ENCODE measurements at regions not wholly inside any gene's neighbourhood (a gene's known extent, or its start where the extent isn't known, plus 50 kb on each side); places are given as distances from the start of the nearest gene placed in this dataset.
"Not testable (repeated sequence)": the region's sequence is repeated elsewhere in the genome, so short reads cannot be mapped to it uniquely, and the experiment has no call there.

DNA sequence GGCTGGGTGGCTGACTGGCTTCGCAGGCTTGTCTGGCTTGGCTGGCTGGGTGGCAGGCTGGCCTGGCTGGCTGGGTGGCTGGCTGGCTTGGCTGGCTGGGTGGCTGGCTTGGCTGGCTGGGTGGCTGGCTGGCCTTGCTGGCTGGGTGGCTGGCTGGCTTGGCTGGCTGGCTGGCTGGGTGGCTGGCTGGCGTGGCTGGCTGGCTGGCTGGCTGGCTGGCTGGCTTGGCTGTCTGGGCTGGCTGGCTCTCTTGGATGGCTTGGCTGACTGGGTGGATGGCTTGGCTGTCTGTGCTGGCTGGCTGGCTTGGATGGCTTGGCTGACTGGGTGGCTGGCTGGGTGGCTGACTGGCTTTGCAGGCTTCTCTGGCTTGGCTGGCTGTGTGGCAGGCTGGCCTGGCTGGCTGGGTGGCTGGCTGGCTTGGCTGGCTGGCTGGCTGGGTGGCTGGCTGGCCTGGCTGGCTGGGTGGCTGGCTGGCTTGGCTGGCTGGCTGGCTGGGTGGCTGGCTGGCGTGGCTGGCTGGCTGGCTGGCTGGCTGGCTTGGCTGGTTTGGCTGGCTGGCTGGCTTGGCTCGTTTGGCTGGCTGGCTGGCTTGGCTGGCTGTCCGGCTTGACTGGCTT, 2808.1 kb downstream of the RPIA start:
- H3K9me3 ChIP-seq (ENCODE audit: control insufficient read depth in 1 of 2, low read length in 2 of 2); H3K27ac ChIP-seq (ENCODE audit: low read length); H3K4me3 ChIP-seq (ENCODE audit: low read depth in 1 of 2, low read length in 2 of 2); H3K36me3 ChIP-seq (ENCODE audit: control insufficient read depth in 1 of 2, insufficient read depth in 2 of 2, low read length in 2 of 2); H3K27me3 ChIP-seq (ENCODE audit: low read depth, low read length); H3K4me1 ChIP-seq (ENCODE audit: control insufficient read depth in 1 of 2, insufficient read depth in 2 of 2, low read length in 2 of 2): not testable (repeated sequence)

DNA sequence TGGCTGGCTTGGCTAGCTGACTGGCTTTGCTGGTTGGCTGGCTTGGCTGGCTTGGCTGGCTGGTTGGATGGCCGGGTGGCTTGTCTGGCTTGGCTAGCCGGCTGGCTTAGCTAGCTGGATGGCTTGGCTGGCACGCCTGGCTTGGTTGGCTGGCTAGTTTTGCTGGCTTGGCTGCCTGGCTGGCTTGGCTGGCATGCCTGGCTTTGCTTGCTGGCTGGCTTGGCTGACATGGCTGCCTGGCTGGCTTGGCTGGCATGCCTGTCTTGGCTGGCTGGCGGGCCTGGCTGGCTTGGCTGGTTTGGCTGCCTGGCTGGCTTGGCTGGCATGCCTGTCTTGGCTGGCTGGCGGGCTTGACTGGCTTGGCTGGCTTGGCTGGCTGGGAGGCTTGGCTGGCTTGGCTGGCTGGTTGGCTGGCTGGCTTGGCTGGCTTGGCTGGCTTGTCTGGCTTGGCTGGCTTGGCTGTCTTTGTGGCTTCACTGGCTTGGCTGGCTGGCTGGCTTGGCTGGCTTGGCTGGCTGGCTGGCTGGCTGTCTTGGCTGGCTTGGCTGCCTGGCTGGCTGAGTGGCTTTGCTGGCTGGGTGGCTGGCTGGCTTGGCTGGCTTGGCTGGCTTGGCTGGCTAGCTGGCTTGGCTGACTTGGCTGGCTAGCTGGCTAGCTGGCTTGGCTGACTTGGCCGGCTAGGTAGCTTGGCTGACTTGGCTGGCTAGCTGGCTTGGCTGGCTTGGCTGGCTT, 2808.9 kb downstream of the RPIA start:
- not testable (repeated sequence) for H3K36me3 ChIP-seq (ENCODE audit: control insufficient read depth in 1 of 2, insufficient read depth in 2 of 2, low read length in 2 of 2); H3K4me1 ChIP-seq (ENCODE audit: control insufficient read depth in 1 of 2, insufficient read depth in 2 of 2, low read length in 2 of 2)

DNA sequence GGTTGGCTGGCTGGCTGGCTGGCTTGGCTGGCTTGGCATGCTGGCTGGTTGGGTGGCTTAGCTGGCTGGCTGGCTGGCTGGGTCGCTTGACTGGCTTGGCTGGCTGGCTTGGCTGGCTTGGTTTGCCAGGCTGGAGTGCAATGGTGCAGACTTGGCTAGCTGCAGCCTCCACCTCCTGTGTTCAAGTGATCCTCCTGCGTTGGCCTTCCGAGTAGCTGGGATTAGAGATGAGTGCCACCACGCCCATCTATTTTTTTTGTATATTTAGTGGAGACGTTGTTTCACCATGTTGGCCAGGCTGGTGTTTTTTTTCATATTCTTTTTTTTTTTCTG, 2809.5 kb downstream of the RPIA start:
- not testable (repeated sequence) for H3K27ac ChIP-seq (ENCODE audit: low read length); H3K27me3 ChIP-seq (ENCODE audit: low read depth, low read length); H3K4me3 ChIP-seq (ENCODE audit: low read depth in 1 of 2, low read length in 2 of 2); H3K4me1 ChIP-seq (ENCODE audit: control insufficient read depth in 1 of 2, insufficient read depth in 2 of 2, low read length in 2 of 2); H3K36me3 ChIP-seq (ENCODE audit: control insufficient read depth in 1 of 2, insufficient read depth in 2 of 2, low read length in 2 of 2); H3K9me3 ChIP-seq (ENCODE audit: control insufficient read depth in 1 of 2, low read length in 2 of 2)

More for the DNA sequence above, 2808.9 kb downstream of the RPIA start:
- not testable (repeated sequence) for H3K27me3 ChIP-seq (ENCODE audit: low read depth, low read length); H3K4me3 ChIP-seq (ENCODE audit: low read depth in 1 of 2, low read length in 2 of 2); H3K9me3 ChIP-seq (ENCODE audit: control insufficient read depth in 1 of 2, low read length in 2 of 2); H3K27ac ChIP-seq (ENCODE audit: low read length)

DNA sequence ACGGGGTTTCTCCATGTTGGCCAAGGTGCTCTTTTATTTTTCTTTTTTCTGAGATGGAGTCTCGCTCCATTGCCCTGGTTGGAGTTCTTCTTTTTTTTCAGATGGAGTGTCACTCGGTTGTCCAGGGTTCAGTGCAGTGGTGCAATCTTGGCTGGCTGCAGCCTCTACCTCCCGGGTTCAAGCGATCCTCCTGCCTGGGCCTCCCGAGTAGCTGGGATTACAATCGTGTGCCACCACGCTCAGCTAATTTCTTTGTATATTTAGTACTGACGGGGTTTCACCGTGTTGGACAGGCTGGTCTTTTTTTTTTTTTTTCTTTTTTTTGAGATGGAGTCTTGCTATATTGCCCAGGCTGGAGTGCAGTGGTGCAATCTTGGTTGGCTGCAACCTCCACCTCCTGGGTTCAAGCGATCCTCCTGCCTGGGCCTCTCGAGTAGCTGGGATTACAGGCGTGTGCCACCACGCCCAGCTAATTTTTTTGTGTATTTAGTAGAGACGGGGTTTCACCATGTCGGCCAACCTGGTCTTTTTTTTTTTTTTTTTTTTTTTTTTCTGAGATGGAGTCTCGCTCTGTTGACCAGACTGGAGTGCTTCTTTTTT, 2810.1 kb downstream of the RPIA start:
- not testable (repeated sequence) for H3K27me3 ChIP-seq (ENCODE audit: low read depth, low read length); H3K27ac ChIP-seq (ENCODE audit: low read length); H3K4me1 ChIP-seq (ENCODE audit: control insufficient read depth in 1 of 2, insufficient read depth in 2 of 2, low read length in 2 of 2); H3K36me3 ChIP-seq (ENCODE audit: control insufficient read depth in 1 of 2, insufficient read depth in 2 of 2, low read length in 2 of 2); H3K4me3 ChIP-seq (ENCODE audit: low read depth in 1 of 2, low read length in 2 of 2); H3K9me3 ChIP-seq (ENCODE audit: control insufficient read depth in 1 of 2, low read length in 2 of 2)

DNA sequence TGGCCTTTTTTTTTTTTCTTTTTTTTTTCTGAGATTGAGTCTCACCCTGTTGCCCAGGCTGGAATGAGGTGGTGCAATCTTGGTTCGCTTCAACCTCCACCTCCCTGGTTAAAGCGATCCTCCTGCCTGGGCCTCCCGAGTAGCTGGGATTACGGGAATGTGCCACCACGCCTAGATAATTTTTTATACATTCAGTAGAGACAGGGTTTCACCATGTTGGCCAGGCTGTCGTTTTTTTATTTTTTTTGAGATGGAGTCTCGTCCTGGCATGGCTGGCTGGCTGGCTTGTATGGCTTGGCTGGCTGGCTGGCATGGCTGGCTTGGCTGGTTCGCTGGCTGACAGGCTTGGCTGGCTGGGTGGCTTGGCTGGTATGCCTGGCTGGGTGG, 2812.1 kb downstream of the RPIA start:
- H3K4me1 ChIP-seq (ENCODE audit: control insufficient read depth in 1 of 2, insufficient read depth in 2 of 2, low read length in 2 of 2); H3K27ac ChIP-seq (ENCODE audit: low read length); H3K4me3 ChIP-seq (ENCODE audit: low read depth in 1 of 2, low read length in 2 of 2); H3K9me3 ChIP-seq (ENCODE audit: control insufficient read depth in 1 of 2, low read length in 2 of 2); H3K36me3 ChIP-seq (ENCODE audit: control insufficient read depth in 1 of 2, insufficient read depth in 2 of 2, low read length in 2 of 2); H3K27me3 ChIP-seq (ENCODE audit: low read depth, low read length): not testable (repeated sequence)

DNA sequence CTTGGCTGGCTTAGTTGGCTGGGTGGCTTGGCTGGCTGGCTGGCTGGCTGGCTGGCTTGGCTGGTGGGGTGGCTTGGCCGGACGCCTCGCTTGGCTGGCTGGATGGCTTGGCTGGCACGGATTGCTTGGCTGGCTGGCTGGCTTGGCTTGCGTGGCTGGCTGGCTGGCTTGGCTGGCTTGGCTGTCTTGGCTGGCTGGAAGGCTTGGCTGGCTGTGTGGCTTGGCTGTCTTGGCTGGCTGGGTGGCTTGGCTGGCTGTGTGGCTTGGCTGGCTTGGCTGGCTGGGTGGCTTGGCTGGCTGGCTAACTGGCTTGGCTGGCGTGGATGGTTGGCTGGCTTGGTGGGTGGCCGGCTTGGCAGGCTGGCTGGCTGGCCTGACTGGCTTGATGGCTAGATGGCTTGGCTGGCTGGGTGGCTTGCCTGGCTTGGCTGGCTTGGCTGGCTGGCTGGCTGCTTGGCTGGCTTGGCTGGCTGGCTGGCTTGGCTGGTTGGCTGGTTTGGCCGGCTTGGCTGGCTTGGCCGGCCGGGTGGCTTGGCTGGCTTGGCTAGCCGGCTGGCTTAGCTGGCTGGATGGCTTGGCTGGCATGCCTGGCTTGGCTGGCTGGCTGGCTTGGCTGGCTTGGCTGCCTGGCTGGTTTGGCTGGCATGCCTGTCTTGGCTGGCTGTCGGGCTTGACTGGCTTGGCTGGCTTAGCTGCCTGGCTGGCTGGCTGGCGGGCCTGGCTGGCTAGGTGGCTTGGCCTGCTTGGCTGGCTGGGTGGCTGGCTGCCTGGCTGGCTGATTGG, 2812.7 kb downstream of the RPIA start:
- H3K9me3 ChIP-seq (ENCODE audit: control insufficient read depth in 1 of 2, low read length in 2 of 2); H3K36me3 ChIP-seq (ENCODE audit: control insufficient read depth in 1 of 2, insufficient read depth in 2 of 2, low read length in 2 of 2); H3K27me3 ChIP-seq (ENCODE audit: low read depth, low read length); H3K27ac ChIP-seq (ENCODE audit: low read length); H3K4me3 ChIP-seq (ENCODE audit: low read depth in 1 of 2, low read length in 2 of 2); H3K4me1 ChIP-seq (ENCODE audit: control insufficient read depth in 1 of 2, insufficient read depth in 2 of 2, low read length in 2 of 2): not testable (repeated sequence)

DNA sequence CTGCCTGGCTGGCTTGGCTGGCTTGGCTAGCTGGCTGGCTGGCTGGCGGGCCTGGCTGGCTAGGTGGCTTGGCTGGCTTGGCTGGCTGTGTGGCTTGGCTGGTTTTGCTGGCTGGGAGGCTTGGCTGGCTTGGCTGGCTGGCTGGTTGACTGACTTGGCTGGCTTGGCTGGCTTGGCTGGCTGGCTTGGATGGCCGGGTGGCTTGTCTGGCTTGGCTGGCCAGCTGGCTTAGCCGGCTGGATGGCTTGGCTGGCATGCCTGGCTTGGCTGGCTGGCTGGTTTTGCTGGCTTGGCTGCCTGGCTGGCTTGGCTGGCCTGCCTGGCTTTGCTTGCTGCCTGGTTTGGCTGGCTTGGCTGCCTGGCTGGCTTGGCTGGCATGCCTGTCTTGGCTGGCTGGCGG, 2817.3 kb downstream of the RPIA start:
- not testable (repeated sequence) for H3K27me3 ChIP-seq (ENCODE audit: low read depth, low read length); H3K27ac ChIP-seq (ENCODE audit: low read length); H3K9me3 ChIP-seq (ENCODE audit: control insufficient read depth in 1 of 2, low read length in 2 of 2); H3K36me3 ChIP-seq (ENCODE audit: control insufficient read depth in 1 of 2, insufficient read depth in 2 of 2, low read length in 2 of 2); H3K4me1 ChIP-seq (ENCODE audit: control insufficient read depth in 1 of 2, insufficient read depth in 2 of 2, low read length in 2 of 2); H3K4me3 ChIP-seq (ENCODE audit: low read depth in 1 of 2, low read length in 2 of 2)

DNA sequence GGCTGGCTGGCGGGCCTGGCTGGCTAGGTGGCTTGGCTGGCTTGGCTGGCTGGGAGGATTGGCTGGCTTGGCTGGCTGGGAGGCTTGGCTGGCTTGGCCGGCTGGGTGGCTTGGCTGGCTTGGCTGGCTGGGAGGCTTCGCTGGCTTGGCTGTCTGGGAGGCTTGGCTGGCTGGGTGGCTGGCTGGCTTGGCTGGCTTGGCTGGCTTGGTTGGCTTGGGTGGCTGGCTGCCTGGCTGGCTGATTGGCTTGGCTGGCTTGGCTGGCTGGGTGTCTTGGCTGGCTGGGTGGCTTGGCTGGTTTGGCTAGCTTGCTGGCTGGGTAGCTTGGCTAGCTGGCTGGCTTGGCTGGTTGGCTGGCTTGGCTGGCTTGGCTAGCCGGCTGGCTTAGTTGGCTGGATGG, 2817.8 kb downstream of the RPIA start:
- not testable (repeated sequence) for H3K27me3 ChIP-seq (ENCODE audit: low read depth, low read length); H3K27ac ChIP-seq (ENCODE audit: low read length); H3K36me3 ChIP-seq (ENCODE audit: control insufficient read depth in 1 of 2, insufficient read depth in 2 of 2, low read length in 2 of 2); H3K4me1 ChIP-seq (ENCODE audit: control insufficient read depth in 1 of 2, insufficient read depth in 2 of 2, low read length in 2 of 2); H3K4me3 ChIP-seq (ENCODE audit: low read depth in 1 of 2, low read length in 2 of 2); H3K9me3 ChIP-seq (ENCODE audit: control insufficient read depth in 1 of 2, low read length in 2 of 2)

DNA sequence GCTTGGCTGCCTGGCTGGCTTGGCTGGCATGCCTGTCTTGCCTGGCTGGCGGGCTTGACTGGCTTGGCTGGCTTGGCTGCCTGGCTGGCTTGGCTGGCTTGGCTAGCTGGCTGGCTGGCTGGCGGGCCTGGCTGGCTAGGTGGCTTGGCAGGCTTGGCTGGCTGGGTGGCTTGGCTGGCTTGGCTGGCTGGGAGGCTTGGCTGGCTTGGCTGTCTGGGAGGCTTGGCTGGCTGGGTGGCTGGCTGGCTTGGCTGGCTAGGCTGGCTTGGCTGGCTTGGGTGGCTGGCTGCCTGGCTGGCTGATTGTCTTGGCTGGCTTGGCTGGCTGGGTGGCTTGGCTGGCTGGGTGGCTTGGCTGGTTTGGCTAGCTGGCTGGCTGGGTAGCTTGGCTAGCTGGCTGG, 2819.7 kb downstream of the RPIA start:
- H3K27me3 ChIP-seq (ENCODE audit: low read depth, low read length); H3K9me3 ChIP-seq (ENCODE audit: control insufficient read depth in 1 of 2, low read length in 2 of 2); H3K27ac ChIP-seq (ENCODE audit: low read length); H3K4me3 ChIP-seq (ENCODE audit: low read depth in 1 of 2, low read length in 2 of 2); H3K4me1 ChIP-seq (ENCODE audit: control insufficient read depth in 1 of 2, insufficient read depth in 2 of 2, low read length in 2 of 2); H3K36me3 ChIP-seq (ENCODE audit: control insufficient read depth in 1 of 2, insufficient read depth in 2 of 2, low read length in 2 of 2): not testable (repeated sequence)

DNA sequence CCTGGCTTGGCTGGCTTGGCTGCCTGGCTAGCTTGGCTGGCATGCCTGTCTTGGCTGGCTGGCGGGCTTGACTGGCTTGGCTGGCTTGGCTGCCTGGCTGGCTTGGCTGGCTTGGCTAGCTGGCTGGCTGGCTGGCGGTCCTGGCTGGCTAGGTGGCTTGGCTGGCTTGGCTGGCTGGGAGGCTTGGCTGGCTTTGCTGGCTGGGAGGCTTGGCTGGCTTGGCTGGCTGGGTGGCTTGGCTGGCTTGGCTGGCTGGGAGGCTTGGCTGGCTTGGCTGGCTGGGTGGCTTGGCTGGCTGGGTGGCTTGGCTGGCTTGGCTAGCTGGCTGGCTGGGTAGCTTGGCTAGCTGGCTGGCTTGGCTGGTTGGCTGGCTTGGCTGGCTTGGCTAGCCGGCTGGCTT, 2824.5 kb downstream of the RPIA start:
- not testable (repeated sequence) for H3K27me3 ChIP-seq (ENCODE audit: low read depth, low read length); H3K9me3 ChIP-seq (ENCODE audit: control insufficient read depth in 1 of 2, low read length in 2 of 2); H3K4me3 ChIP-seq (ENCODE audit: low read depth in 1 of 2, low read length in 2 of 2); H3K36me3 ChIP-seq (ENCODE audit: control insufficient read depth in 1 of 2, insufficient read depth in 2 of 2, low read length in 2 of 2); H3K4me1 ChIP-seq (ENCODE audit: control insufficient read depth in 1 of 2, insufficient read depth in 2 of 2, low read length in 2 of 2); H3K27ac ChIP-seq (ENCODE audit: low read length)

DNA sequence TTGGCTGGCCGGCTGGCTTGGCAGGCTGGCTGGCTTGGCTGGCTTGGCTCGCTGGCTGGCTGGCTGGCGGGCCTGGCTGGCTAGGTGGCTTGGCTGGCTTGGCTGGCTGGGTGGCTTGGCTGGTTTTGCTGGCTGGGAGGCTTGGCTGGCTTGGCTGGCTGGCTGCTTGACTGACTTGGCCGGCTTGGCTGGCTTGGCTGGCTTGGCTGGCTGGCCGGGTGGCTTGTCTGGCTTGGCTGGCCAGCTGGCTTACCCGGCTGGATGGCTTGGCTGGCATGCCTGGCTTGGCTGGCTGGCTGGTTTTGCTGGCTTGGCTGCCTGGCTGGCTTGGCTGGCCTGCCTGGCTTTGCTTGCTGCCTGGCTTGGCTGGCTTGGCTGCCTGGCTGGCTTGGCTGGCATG, 2825.2 kb downstream of the RPIA start:
- H3K4me3 ChIP-seq (ENCODE audit: low read depth in 1 of 2, low read length in 2 of 2); H3K36me3 ChIP-seq (ENCODE audit: control insufficient read depth in 1 of 2, insufficient read depth in 2 of 2, low read length in 2 of 2); H3K27ac ChIP-seq (ENCODE audit: low read length): not testable (repeated sequence)

More for the DNA sequence above, 2825.2 kb downstream of the RPIA start:
- not testable (repeated sequence) for H3K4me1 ChIP-seq (ENCODE audit: control insufficient read depth in 1 of 2, insufficient read depth in 2 of 2, low read length in 2 of 2); H3K9me3 ChIP-seq (ENCODE audit: control insufficient read depth in 1 of 2, low read length in 2 of 2); H3K27me3 ChIP-seq (ENCODE audit: low read depth, low read length)
